Ascending aorta (tissue), 2 donors: ENCODE measurements at regions not wholly inside any gene's neighbourhood (a gene's known extent, or its start where the extent isn't known, plus 50 kb on each side); places are given as distances from the start of the nearest gene placed in this dataset.

Source experiments
- DNase-seq, 2 donors: peaks; one replicate each; pipeline ENCODE4 v3.0.0-alpha.2; 2019; ENCODE audit warnings: low spot score in 2 of 2
- H3K27ac ChIP-seq, 2 donors: fragments of 200-600 bp; sonication (generic); one replicate each; pipeline ENCODE4 v1.5.1; 2016 to 2017; ENCODE audit warnings: mild to moderate bottlenecking in 1 of 2
- H3K27me3 ChIP-seq: fragments of 200-600 bp; sonication (generic); one replicate; pipeline ENCODE4 v1.5.1; 2017
- H3K36me3 ChIP-seq, 2 donors: fragments of 200-600 bp; sonication (generic); one replicate each; pipeline ENCODE4 v1.5.1; 2016
- H3K4me1 ChIP-seq, 2 donors: fragments of 200-600 bp; sonication (generic); one replicate each; pipeline ENCODE4 v1.5.1; 2016 to 2017; ENCODE audit warnings: mild to moderate bottlenecking in 1 of 2
- H3K4me3 ChIP-seq, 2 donors: fragments of 200-600 bp; sonication (generic); one replicate each; pipeline ENCODE4 v1.5.1; 2016 to 2017; ENCODE audit warnings: mild to moderate bottlenecking in 1 of 2
- H3K9me3 ChIP-seq, 2 donors: fragments of 200-600 bp; sonication (generic); one replicate each; pipeline ENCODE4 v1.5.1; 2016
- CTCF ChIP-seq, 3 experiments: fragments of 200-600 bp in 2 of 3; fragments of 450-650 bp in 1 of 3; sonication (generic) in 2 of 3; IDR thresholded peaks; one replicate each; pipeline ENCODE4 v1.5.1; 2016 to 2019; ENCODE audit warnings: antibody characterized with exemption in 3 of 3, mild to moderate bottlenecking in 1 of 3, moderate library complexity in 1 of 3
- intact Hi-C: fragments of 100-400 bp; cut with DNase I; formaldehyde crosslinking; loops from one replicate; pipeline ENCODE4 v1.15.1; 2023

- intact Hi-C loops: loop anchor here (10.0 kb wide), 1 partner anchor 96 kb away; no protein-coding TSS in a partner anchor
- H3K36me3 ChIP-seq: no peaks in the 10 kb centered on the region
- no peaks in the 10 kb centered on the region for H3K4me1 ChIP-seq
- no peaks in the 10 kb centered on the region for H3K9me3 ChIP-seq
- H3K4me3 ChIP-seq: no peak overlapping the region
- no peak for TF ChIP-seq CTCF (IDR thresholded peaks at IDR 0.05)
- DNase-seq: no peak
- no peaks in the 10 kb centered on the region for H3K27me3 ChIP-seq
- H3K27ac ChIP-seq: no peak overlapping the region
These were observed 188.9 kb upstream of the CDIN1 start for GRCh38 chr15:36390491-36390890.

GRCh38 chr15:36392676-36393266 lies 186.7 kb upstream of the CDIN1 start:
- H3K36me3 ChIP-seq: no peaks in the 10 kb centered on the region
- H3K4me1 ChIP-seq: no peaks in the 10 kb centered on the region
- TF ChIP-seq CTCF (IDR thresholded peaks at IDR 0.05): no peak
- no peaks in the 10 kb centered on the region for H3K9me3 ChIP-seq
- no peaks in the 10 kb centered on the region for H3K27me3 ChIP-seq
- no peak overlapping the region for H3K27ac ChIP-seq
- H3K4me3 ChIP-seq: no peak overlapping the region
- DNase-seq: no peak
- intact Hi-C loops: loop anchor here (10.0 kb wide), 1 partner anchor 98 kb away; no protein-coding TSS in a partner anchor

GRCh38 chr15:36398212-36398611 lies 181.2 kb upstream of the CDIN1 start:
- Histone ChIP-seq H3K36me3 (no peaks in the 10 kb centered on the region), H3K27me3 (no peaks in the 10 kb centered on the region), H3K27ac (no peak overlapping the region), H3K4me1 (no peaks in the 10 kb centered on the region), H3K4me3 (no peak overlapping the region), H3K9me3 (no peaks in the 10 kb centered on the region)
- intact Hi-C loops: loop anchor here (10.0 kb wide), 1 partner anchor 103 kb away; no protein-coding TSS in a partner anchor
- DNase-seq: no peak
- no peak for TF ChIP-seq CTCF (IDR thresholded peaks at IDR 0.05)

GRCh38 chr15:36399276-36399675 lies 180.2 kb upstream of the CDIN1 start:
- no peak for DNase-seq
- no peaks in the 10 kb centered on the region for H3K36me3 ChIP-seq
- H3K27ac ChIP-seq: no peak overlapping the region
- no peak for TF ChIP-seq CTCF (IDR thresholded peaks at IDR 0.05)
- intact Hi-C loops: loop anchor here (10.0 kb wide), 1 partner anchor 104 kb away; no protein-coding TSS in a partner anchor
- H3K4me1 ChIP-seq: no peaks in the 10 kb centered on the region
- H3K9me3 ChIP-seq: no peaks in the 10 kb centered on the region
- H3K4me3 ChIP-seq: no peak overlapping the region
- H3K27me3 ChIP-seq: no peaks in the 10 kb centered on the region

GRCh38 chr15:36400936-36401585 lies 178.4 kb upstream of the CDIN1 start:
- Histone ChIP-seq H3K27me3 (no peaks in the 10 kb centered on the region), H3K9me3 (no peaks in the 10 kb centered on the region), H3K4me3 (no peak overlapping the region), H3K4me1 (no peaks in the 10 kb centered on the region), H3K27ac (no peak overlapping the region), H3K36me3 (no peaks in the 10 kb centered on the region)
- intact Hi-C loops: no loop called here
- DNase-seq: no peak
- TF ChIP-seq CTCF (IDR thresholded peaks at IDR 0.05): no peak
